H9 (cell line): ENCODE measurements at regions not wholly inside any gene's neighbourhood (a gene's known extent, or its start where the extent isn't known, plus 50 kb on each side); places are given as distances from the start of the nearest gene placed in this dataset.

Experiments used
- DNase-seq: peaks from one replicate; pipeline ENCODE4 v3.0.0-alpha.2; 2017
- H2AFZ ChIP-seq: one replicate; pipeline ENCODE4 v1.6.1; 2013; ENCODE audit warnings: mild to moderate bottlenecking, low read length, control low read depth, moderate library complexity
- H2AK5ac ChIP-seq: 2 replicates; pipeline ENCODE4 v1.6.1; 2013; ENCODE audit warnings: low read length, control low read depth, mixed read lengths; ENCODE audit not compliant: insufficient read length
- H2BK120ac ChIP-seq: one replicate; pipeline ENCODE4 v1.6.1; 2013; ENCODE audit warnings: low read depth, mild to moderate bottlenecking, low read length, control low read depth, inconsistent platforms; ENCODE audit not compliant: poor library complexity, severe bottlenecking
- H2BK12ac ChIP-seq: 2 replicates; pipeline ENCODE4 v1.6.1; 2013; ENCODE audit warnings: low read length, control low read depth, mixed read lengths, low read depth; ENCODE audit not compliant: insufficient read length
- H2BK15ac ChIP-seq: 2 replicates; pipeline ENCODE4 v1.6.1; 2013; ENCODE audit warnings: low read depth, low read length, control low read depth
- H2BK20ac ChIP-seq: one replicate; pipeline ENCODE4 v1.6.1; 2013; ENCODE audit warnings: low read depth, mild to moderate bottlenecking, low read length, control low read depth, inconsistent platforms; ENCODE audit not compliant: poor library complexity, severe bottlenecking
- H2BK5ac ChIP-seq: 2 replicates; pipeline ENCODE4 v1.6.1; 2013; ENCODE audit warnings: low read length, control low read depth, mixed read lengths; ENCODE audit not compliant: insufficient read length
- H3K14ac ChIP-seq: 2 replicates; pipeline ENCODE4 v1.6.1; 2013; ENCODE audit warnings: low read length, control low read depth; ENCODE audit not compliant: insufficient read depth
- H3K18ac ChIP-seq: 2 replicates; pipeline ENCODE4 v1.6.1; 2013; ENCODE audit warnings: low read depth, mild to moderate bottlenecking, mixed read lengths, low read length, control low read depth; ENCODE audit not compliant: insufficient read length
- H3K23ac ChIP-seq: 2 replicates; pipeline ENCODE4 v1.6.1; 2013; ENCODE audit warnings: low read length, control low read depth, mixed read lengths, low read depth; ENCODE audit not compliant: insufficient read length
- H3K23me2 ChIP-seq: 2 replicates; pipeline ENCODE4 v1.6.1; 2013; ENCODE audit warnings: low read depth, mild to moderate bottlenecking, mixed read lengths, low read length, control low read depth; ENCODE audit not compliant: insufficient read length, poor library complexity, severe bottlenecking
- H3K27ac ChIP-seq: 2 replicates; pipeline ENCODE4 v1.5.1; 2013; ENCODE audit warnings: low read length, control low read depth, mixed read lengths, low read depth; ENCODE audit not compliant: insufficient read length
- H3K27me3 ChIP-seq: 2 replicates; pipeline ENCODE4 v1.6.1; 2013; ENCODE audit warnings: low read length, control low read depth, inconsistent platforms; ENCODE audit not compliant: insufficient read depth
- H3K4ac ChIP-seq: 2 replicates; pipeline ENCODE4 v1.6.1; 2013; ENCODE audit warnings: low read depth, mild to moderate bottlenecking, control low read depth, inconsistent platforms, low read length, moderate library complexity
- H3K4me1 ChIP-seq: 2 replicates; pipeline ENCODE4 v1.6.1; 2013; ENCODE audit warnings: low read length, control low read depth, inconsistent platforms; ENCODE audit not compliant: insufficient read depth
- H3K4me2 ChIP-seq: 2 replicates; pipeline ENCODE4 v1.6.1; 2013; ENCODE audit warnings: low read length, control low read depth, mixed read lengths; ENCODE audit not compliant: insufficient read length, insufficient read depth
- H3K56ac ChIP-seq: 2 replicates; pipeline ENCODE4 v1.6.1; 2013; ENCODE audit warnings: low read depth, mild to moderate bottlenecking, mixed read lengths, low read length, control low read depth; ENCODE audit not compliant: insufficient read length
- H3K79me1 ChIP-seq: 2 replicates; pipeline ENCODE4 v1.6.1; 2013; ENCODE audit warnings: low read depth, mild to moderate bottlenecking, moderate library complexity, low read length, control low read depth, inconsistent platforms; ENCODE audit not compliant: insufficient read depth, poor library complexity, severe bottlenecking
- H3K79me2 ChIP-seq: 2 replicates; pipeline ENCODE4 v1.6.1; 2013; ENCODE audit warnings: low read length, control low read depth, inconsistent platforms; ENCODE audit not compliant: insufficient read depth
- H3K9ac ChIP-seq: 2 replicates; pipeline ENCODE4 v1.6.1; 2013; ENCODE audit warnings: low read length, control low read depth, mixed read lengths; ENCODE audit not compliant: insufficient read length; ENCODE audit errors: extremely low read depth
- H3K9me3 ChIP-seq: one replicate; pipeline ENCODE4 v1.6.1; 2013; ENCODE audit warnings: low read depth, low read length, inconsistent platforms; ENCODE audit not compliant: control insufficient read depth
- H3T11ph ChIP-seq: one replicate; pipeline ENCODE4 v1.6.1; 2013; ENCODE audit warnings: mild to moderate bottlenecking, low read length, control low read depth, inconsistent platforms
- H4K20me1 ChIP-seq: one replicate; pipeline ENCODE4 v1.6.1; 2013; ENCODE audit not compliant: control insufficient read depth, insufficient read length, insufficient read depth
- H4K5ac ChIP-seq: 2 replicates; pipeline ENCODE4 v1.6.1; 2013; ENCODE audit warnings: low read depth, mild to moderate bottlenecking, mixed read lengths, low read length, control low read depth; ENCODE audit not compliant: insufficient read length
- H4K8ac ChIP-seq: replicated peaks from 2 replicates; pipeline ENCODE4 v1.6.1; 2013; ENCODE audit warnings: low read length, control low read depth, mixed read lengths, low read depth; ENCODE audit not compliant: insufficient read length
- H4K91ac ChIP-seq: 2 replicates; pipeline ENCODE4 v1.6.1; 2013; ENCODE audit warnings: low read depth, mild to moderate bottlenecking, moderate library complexity, mixed read lengths, low read length, control low read depth; ENCODE audit not compliant: insufficient read length
- H3K27ac Mint-ChIP-seq, 3 experiments: 2 replicates in 2 of 3; 3 replicates in 1 of 3; pipeline ENCODE4 v1.8.0; 2020 to 2021; ENCODE audit warnings: mixed read lengths in 3 of 3, mild to moderate bottlenecking in 1 of 3, moderate library complexity in 1 of 3
- H3K27me3 Mint-ChIP-seq: 2 replicates; pipeline ENCODE4 v1.8.0; 2021; ENCODE audit warnings: low read depth, mild to moderate bottlenecking, moderate library complexity, mixed read lengths
- H3K36me3 Mint-ChIP-seq, 3 experiments: 2 replicates in 2 of 3; 3 replicates in 1 of 3; pipeline ENCODE4 v1.8.0; 2020 to 2021; ENCODE audit warnings: low read depth in 3 of 3, mixed read lengths in 3 of 3; ENCODE audit not compliant: insufficient read depth in 1 of 3
- H3K4me1 Mint-ChIP-seq, 2 experiments: 2 replicates each; pipeline ENCODE4 v1.8.0; 2020; ENCODE audit warnings: mixed read lengths in 2 of 2
- H3K4me3 Mint-ChIP-seq, 2 experiments: 2 replicates in 1 of 2; 3 replicates in 1 of 2; pipeline ENCODE4 v1.8.0; 2020 to 2021; ENCODE audit warnings: mild to moderate bottlenecking in 2 of 2, mixed read lengths in 2 of 2, moderate library complexity in 1 of 2
- H3K9me3 Mint-ChIP-seq, 2 experiments: 2 replicates in 1 of 2; 3 replicates in 1 of 2; pipeline ENCODE4 v1.8.0; 2020; ENCODE audit warnings: mild to moderate bottlenecking in 2 of 2, mixed read lengths in 2 of 2, moderate library complexity in 1 of 2
- TF ChIP-seq, protein P1 (sequence below): fragments of 200-600 bp; sonication (generic); conservative IDR thresholded peaks from 3 replicates; pipeline ENCODE4 v1.8.0; 2021; ENCODE audit warnings: antibody characterized with exemption, mild to moderate bottlenecking

DNA sequence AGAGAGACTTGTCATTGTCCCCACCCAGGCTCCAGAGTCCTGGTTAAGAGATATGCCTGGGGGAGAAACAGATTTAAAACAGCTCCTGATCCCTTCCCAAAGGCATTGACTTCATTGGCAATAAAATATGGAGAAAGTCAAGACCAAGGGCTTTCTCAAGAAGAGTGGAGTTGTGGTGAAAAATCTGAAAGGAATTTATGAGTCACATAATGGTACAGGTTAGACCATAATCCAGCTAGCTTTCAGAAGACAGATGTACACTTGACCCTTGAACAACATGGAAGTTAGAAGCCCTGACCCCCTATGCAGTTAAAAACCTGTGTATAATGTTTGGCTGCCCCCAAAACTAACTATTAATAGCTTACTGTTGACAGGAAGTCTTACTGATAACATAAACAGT lies 599.1 kb upstream of the SOX11 start:
- H3K4me1 Mint-ChIP-seq, result peaks cover 2 to 6% of the 10 kb centered on the region in 2 experiments; a peak in 3 of 4 replicates
- Histone ChIP-seq H2AK5ac (no peak overlapping the region), H3K14ac (no peak overlapping the region), H4K8ac (no peak overlapping the region), H3K79me2 (no peaks in the 10 kb centered on the region), H2BK15ac (no peak overlapping the region), H3K9ac (no peak overlapping the region), H3K4me1 (peaks cover 3% of the 10 kb centered on the region; the same call in 1 of the 2 replicates), H3K4ac (no peak overlapping the region), H4K5ac (no peak overlapping the region), H3K27me3 (no peaks in the 10 kb centered on the region; the same call in 1 of the 2 replicates), H2BK5ac (no peak overlapping the region), H3K23me2 (no peaks in the 10 kb centered on the region), H2BK120ac (no peak overlapping the region), H4K91ac (no peak overlapping the region), H3K79me1 (no peaks in the 10 kb centered on the region), H3K18ac (no peak overlapping the region), H3K23ac (no peak overlapping the region), H4K20me1 (no peaks in the 10 kb centered on the region), H3K27ac (no peak overlapping the region), H2BK20ac (no peak overlapping the region), H3K4me2 (no peak overlapping the region), H3K56ac (no peak overlapping the region), H2AFZ (no peak overlapping the region), H3K9me3 (no peaks in the 10 kb centered on the region), H3T11ph (no peak overlapping the region), H2BK12ac (no peak overlapping the region)
- peaks cover 2% of the 10 kb centered on the region for H3K27me3 Mint-ChIP-seq
- no peak overlapping the region for H3K27ac Mint-ChIP-seq
- H3K4me3 Mint-ChIP-seq, result no peak overlapping the region
- DNase-seq, result no peak
- no peaks in the 10 kb centered on the region for H3K9me3 Mint-ChIP-seq
- no peaks in the 10 kb centered on the region for H3K36me3 Mint-ChIP-seq
- TF ChIP-seq, protein P1, sequence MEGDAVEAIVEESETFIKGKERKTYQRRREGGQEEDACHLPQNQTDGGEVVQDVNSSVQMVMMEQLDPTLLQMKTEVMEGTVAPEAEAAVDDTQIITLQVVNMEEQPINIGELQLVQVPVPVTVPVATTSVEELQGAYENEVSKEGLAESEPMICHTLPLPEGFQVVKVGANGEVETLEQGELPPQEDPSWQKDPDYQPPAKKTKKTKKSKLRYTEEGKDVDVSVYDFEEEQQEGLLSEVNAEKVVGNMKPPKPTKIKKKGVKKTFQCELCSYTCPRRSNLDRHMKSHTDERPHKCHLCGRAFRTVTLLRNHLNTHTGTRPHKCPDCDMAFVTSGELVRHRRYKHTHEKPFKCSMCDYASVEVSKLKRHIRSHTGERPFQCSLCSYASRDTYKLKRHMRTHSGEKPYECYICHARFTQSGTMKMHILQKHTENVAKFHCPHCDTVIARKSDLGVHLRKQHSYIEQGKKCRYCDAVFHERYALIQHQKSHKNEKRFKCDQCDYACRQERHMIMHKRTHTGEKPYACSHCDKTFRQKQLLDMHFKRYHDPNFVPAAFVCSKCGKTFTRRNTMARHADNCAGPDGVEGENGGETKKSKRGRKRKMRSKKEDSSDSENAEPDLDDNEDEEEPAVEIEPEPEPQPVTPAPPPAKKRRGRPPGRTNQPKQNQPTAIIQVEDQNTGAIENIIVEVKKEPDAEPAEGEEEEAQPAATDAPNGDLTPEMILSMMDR, result no peak
